Liver (tissue), 3 donors: ENCODE measurements at regions not wholly inside any gene's neighbourhood (a gene's known extent, or its start where the extent isn't known, plus 50 kb on each side); places are given as distances from the start of the nearest gene placed in this dataset.

Experiments
- ATF3 ChIP-seq: IDR thresholded peaks from 2 replicates; pipeline ENCODE4 v1.6.1; 2016; ENCODE audit warnings: antibody characterized with exemption
- CTCF ChIP-seq: fragments of 150-350 bp; IDR thresholded peaks from 2 replicates; pipeline ENCODE4 v1.5.1; 2017; ENCODE audit warnings: improper control_type of control experiment, low read depth, low read length; ENCODE audit not compliant: missing input control
- GABPA ChIP-seq, 2 donors: IDR thresholded peaks in 1 of 2; conservative IDR thresholded peaks in 1 of 2; 2 replicates each; pipeline ENCODE4 v1.6.1; 2016; ENCODE audit warnings: antibody characterized with exemption in 2 of 2, mild to moderate bottlenecking in 1 of 2, moderate library complexity in 1 of 2
- MAX ChIP-seq: IDR thresholded peaks from 2 replicates; pipeline ENCODE4 v1.6.1; 2016; ENCODE audit warnings: antibody characterized with exemption
- RAD21 ChIP-seq, 2 donors: IDR thresholded peaks; 2 replicates each; pipeline ENCODE4 v1.6.1; 2016; ENCODE audit warnings: antibody characterized with exemption in 2 of 2, mild to moderate bottlenecking in 2 of 2
- donor health status: healthy.
- donor health status: healthy.

- TF ChIP-seq CTCF (no peak), ATF3 (no peak), GABPA (IDR thresholded peaks at IDR 0.05 in 1 of 2, conservative IDR thresholded peaks at IDR 0.05 in 1 of 2) (no peak), MAX (no peak), RAD21 (IDR thresholded peaks at IDR 0.05) (no peak)
Measured at GRCh38 chrX:34270434-34270833, 138.3 kb upstream of the FAM47A start.
